Astrocyte of the spinal cord (primary cell): ENCODE measurements at regions not wholly inside any gene's neighbourhood (a gene's known extent, or its start where the extent isn't known, plus 50 kb on each side); places are given as distances from the start of the nearest gene placed in this dataset.

ENCODE experiments used
- DNase-seq: peaks from one replicate; pipeline ENCODE4 v3.0.0; 2011; ENCODE audit warnings: low read depth, low spot score
- H3K4me3 ChIP-seq: 2 replicates; pipeline ENCODE4 v1.5.1; 2011; ENCODE audit warnings: low read depth, mild to moderate bottlenecking, low read length, moderate library complexity
- in situ Hi-C: cut with HindIII; loops from 2 replicates; pipeline ENCODE4 v1.10.0; 2017; ENCODE audit warnings: low sequenced_read_pairs
- TF ChIP-seq, protein P1 (sequence below): IDR thresholded peaks from 2 replicates; pipeline ENCODE4 v1.5.1; 2012; ENCODE audit warnings: low read depth, mild to moderate bottlenecking, low read length, inconsistent platforms

DNA sequence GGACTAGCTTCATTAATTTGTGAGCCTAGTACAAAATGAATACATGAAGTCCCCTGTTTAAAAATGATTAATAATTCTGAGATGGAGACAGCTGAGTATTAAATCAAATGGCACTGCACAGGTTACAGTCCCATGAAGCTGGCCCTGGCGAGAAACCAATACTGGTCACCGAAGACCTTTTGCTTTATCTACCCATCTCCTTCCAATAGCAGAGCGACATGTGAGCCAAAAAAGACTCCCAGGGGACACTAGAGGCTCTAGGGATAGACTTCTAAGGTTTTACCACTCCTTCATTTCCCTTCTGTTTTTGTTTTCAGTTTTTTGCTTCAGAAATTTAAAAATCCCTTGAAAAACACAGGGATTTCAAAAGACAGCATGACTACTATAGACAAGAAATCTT, 97.0 kb upstream of the CCSER1 start:
- DNase-seq: no peak
- in situ Hi-C loops: no loop called here
- H3K4me3 ChIP-seq: no peak overlapping the region
- TF ChIP-seq, protein P1, sequence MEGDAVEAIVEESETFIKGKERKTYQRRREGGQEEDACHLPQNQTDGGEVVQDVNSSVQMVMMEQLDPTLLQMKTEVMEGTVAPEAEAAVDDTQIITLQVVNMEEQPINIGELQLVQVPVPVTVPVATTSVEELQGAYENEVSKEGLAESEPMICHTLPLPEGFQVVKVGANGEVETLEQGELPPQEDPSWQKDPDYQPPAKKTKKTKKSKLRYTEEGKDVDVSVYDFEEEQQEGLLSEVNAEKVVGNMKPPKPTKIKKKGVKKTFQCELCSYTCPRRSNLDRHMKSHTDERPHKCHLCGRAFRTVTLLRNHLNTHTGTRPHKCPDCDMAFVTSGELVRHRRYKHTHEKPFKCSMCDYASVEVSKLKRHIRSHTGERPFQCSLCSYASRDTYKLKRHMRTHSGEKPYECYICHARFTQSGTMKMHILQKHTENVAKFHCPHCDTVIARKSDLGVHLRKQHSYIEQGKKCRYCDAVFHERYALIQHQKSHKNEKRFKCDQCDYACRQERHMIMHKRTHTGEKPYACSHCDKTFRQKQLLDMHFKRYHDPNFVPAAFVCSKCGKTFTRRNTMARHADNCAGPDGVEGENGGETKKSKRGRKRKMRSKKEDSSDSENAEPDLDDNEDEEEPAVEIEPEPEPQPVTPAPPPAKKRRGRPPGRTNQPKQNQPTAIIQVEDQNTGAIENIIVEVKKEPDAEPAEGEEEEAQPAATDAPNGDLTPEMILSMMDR: no peak

DNA sequence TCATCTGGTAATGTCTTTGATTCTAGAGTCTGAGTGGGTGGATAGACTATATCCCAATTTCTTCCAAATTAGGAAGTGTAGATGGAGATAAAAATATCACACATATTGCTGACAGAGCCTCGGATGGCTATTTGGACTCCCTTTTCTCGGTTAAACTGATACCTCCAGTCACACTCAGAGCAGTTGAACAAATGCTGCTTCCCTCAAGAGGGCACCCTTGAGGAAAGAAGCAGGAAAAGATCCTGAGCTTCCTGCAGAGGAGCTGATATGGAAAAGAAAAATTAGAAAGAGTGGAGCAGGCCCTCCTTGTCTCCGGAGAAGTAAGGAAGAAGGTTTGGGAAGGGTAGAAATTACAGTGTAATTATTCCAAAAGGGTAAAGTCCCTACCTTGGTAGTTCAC, 96.2 kb upstream of the CCSER1 start:
- in situ Hi-C loops: no loop called here
- no peak overlapping the region for H3K4me3 ChIP-seq
- TF ChIP-seq, protein P1: peak; percentile 33
- no peak for DNase-seq

DNA sequence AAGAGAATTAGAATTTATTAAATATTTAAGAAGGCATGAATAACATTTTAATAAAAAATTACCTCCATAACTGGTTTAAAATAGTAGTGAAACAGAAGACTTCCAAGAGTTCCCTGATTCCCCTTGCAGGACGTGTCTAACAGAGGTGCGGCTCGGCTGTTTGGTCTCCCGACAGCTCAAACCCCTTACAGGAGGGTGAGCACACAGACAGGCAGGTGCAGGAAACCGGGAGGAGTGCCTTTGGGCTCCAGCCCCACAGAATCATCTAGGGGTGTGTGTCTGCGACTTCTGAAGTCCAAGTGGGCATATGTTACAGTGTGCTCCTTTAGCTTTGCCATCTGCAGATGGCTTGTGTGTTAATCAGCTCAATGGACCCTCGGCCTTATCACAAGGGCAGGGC, 88.1 kb upstream of the CCSER1 start:
- H3K4me3 ChIP-seq: no peak overlapping the region
- TF ChIP-seq, protein P1: no peak
- no peak for DNase-seq
- in situ Hi-C loops: no loop called here

DNA sequence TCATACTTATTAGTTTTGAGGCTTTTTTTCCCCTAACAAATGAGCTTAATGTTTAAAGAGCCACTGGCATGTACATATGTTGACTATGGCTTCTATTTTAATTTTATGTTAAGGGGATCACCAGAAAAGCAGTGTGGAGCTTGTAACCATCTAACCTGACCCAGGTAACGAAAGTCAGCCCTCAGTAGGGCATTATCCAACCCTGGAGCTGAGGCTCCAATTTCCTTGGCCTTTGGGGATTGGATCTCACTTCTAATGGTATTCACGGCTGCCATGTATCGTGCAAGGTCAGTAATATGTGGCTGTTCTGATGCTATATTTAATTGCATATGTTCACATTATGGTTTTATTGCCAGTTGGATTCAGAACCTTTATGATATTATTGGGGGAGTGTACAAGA, 75.2 kb upstream of the CCSER1 start:
- H3K4me3 ChIP-seq: no peak overlapping the region
- TF ChIP-seq, protein P1: no peak
- in situ Hi-C loops: no loop called here
- DNase-seq: no peak

DNA sequence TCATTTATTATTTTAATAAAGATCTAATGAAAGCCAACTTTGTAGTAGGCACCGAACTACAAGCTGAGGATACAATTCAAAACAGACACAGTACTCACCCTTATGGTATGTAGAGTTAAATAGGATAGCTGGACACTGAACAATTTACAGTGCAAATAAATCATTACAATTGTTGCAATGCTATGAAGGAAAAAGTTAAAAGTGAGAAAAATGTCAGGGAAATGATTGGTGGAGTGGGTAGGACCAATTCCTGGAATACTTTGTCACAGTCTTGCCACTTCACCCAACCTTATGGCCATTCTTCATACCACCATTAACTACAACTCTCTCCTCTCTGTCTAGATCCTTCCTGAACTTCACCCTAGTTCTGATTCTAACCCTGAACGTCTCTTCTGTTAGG, 70.1 kb upstream of the CCSER1 start:
- in situ Hi-C loops: no loop called here
- TF ChIP-seq, protein P1: no peak
- H3K4me3 ChIP-seq: no peak overlapping the region
- no peak for DNase-seq

DNA sequence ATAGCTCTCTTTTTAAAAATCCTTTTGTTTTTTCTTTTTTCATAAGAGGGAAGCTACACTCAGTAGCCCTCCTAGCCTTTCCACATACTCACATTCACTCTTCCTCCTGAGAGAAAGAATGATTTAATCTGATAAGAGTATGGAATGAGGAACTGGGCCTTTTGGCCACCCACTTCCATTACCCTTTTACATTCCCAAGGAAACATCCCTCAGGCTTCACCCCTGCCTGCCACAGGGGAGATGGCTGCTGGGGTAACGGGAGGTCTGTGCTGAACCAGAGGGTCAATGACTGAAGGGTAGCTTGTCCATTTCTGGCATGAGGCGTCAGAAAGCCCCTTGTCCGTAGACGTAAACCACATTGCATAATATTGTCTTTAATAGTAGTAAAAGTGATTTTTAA, 67.2 kb upstream of the CCSER1 start:
- no peak overlapping the region for H3K4me3 ChIP-seq
- TF ChIP-seq, protein P1: no peak
- in situ Hi-C loops: no loop called here
- no peak for DNase-seq

DNA sequence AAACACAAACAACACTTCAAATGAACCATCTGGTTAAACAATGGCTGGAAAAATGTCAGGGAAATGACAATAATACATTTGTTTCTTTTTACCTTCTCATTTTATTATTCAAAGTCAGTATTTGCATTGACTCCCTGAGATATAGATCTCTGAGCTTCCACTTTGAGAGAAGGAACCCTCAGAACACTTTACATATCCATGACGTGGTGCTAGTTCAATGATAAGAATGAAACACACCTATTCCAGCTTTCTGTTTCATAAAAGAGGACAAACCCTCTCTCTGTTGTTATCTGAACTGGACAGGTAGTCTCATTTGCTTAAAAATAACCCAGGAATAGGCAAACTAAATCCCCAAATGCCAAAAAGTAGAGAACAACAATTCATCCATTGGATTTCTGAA, 65.3 kb upstream of the CCSER1 start:
- no peak overlapping the region for H3K4me3 ChIP-seq
- TF ChIP-seq, protein P1: no peak
- no peak for DNase-seq
- in situ Hi-C loops: no loop called here
